Testis (tissue), 2 donors: ENCODE measurements at regions not wholly inside any gene's neighbourhood (a gene's known extent, or its start where the extent isn't known, plus 50 kb on each side); places are given as distances from the start of the nearest gene placed in this dataset.

Source experiments
- POLR2A ChIP-seq: fragments of 450-650 bp; IDR thresholded peaks from one replicate; pipeline ENCODE4 v1.6.1; 2017; ENCODE audit warnings: antibody characterized with exemption, mild to moderate bottlenecking, moderate library complexity
- TF ChIP-seq, protein P1 (sequence below), 3 experiments: fragments of 450-650 bp in 2 of 3; fragments of 200-600 bp in 1 of 3; sonication (generic) in 1 of 3; IDR thresholded peaks; one replicate each; pipeline ENCODE4 v1.5.1; 2016 to 2019; ENCODE audit warnings: antibody characterized with exemption in 3 of 3, mild to moderate bottlenecking in 2 of 3, moderate library complexity in 1 of 3

- TF ChIP-seq, protein P1, sequence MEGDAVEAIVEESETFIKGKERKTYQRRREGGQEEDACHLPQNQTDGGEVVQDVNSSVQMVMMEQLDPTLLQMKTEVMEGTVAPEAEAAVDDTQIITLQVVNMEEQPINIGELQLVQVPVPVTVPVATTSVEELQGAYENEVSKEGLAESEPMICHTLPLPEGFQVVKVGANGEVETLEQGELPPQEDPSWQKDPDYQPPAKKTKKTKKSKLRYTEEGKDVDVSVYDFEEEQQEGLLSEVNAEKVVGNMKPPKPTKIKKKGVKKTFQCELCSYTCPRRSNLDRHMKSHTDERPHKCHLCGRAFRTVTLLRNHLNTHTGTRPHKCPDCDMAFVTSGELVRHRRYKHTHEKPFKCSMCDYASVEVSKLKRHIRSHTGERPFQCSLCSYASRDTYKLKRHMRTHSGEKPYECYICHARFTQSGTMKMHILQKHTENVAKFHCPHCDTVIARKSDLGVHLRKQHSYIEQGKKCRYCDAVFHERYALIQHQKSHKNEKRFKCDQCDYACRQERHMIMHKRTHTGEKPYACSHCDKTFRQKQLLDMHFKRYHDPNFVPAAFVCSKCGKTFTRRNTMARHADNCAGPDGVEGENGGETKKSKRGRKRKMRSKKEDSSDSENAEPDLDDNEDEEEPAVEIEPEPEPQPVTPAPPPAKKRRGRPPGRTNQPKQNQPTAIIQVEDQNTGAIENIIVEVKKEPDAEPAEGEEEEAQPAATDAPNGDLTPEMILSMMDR (IDR thresholded peaks at IDR 0.05) = no peak
- no peak for TF ChIP-seq POLR2A
Measured at GRCh38 chr6:40253420-40253819, 319.2 kb upstream of the MOCS1 start.
